ENCODE measurements at regions not wholly inside any gene's neighbourhood (a gene's known extent, or its start where the extent isn't known, plus 50 kb on each side); places are given as distances from the start of the nearest gene placed in this dataset.

DNA sequence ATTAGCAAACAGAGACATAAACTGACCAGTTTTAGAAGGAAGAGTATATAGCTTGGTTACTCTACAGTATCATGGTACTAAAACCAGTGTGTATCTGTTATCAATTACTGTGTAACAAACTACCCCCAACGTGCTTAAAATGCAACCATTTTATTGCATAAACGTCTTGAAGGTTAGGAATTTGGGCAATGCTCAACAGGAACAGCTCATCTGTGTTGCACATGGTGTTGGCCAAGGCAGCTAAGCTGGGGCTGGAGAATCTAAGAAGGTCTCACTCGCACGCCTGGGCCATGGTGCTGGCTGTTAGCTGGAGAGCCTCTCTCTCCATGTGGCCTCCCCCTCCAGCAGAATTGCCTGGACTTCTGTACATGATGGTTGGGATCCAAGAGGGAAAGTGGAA lies 81.2 kb upstream of the THBS1 start:
- no peak for ATAC-seq
- Mint-ChIP-seq H3K4me1 (peaks cover 14% of the 10 kb centered on the region), H3K36me3 (no peaks in the 10 kb centered on the region), H3K27ac (no peak overlapping the region), H3K9me3 (no peaks in the 10 kb centered on the region), H3K4me3 (no peak overlapping the region)
- DNase-seq (ENCODE audit: low spot score in 2 of 2) = no peak

DNA sequence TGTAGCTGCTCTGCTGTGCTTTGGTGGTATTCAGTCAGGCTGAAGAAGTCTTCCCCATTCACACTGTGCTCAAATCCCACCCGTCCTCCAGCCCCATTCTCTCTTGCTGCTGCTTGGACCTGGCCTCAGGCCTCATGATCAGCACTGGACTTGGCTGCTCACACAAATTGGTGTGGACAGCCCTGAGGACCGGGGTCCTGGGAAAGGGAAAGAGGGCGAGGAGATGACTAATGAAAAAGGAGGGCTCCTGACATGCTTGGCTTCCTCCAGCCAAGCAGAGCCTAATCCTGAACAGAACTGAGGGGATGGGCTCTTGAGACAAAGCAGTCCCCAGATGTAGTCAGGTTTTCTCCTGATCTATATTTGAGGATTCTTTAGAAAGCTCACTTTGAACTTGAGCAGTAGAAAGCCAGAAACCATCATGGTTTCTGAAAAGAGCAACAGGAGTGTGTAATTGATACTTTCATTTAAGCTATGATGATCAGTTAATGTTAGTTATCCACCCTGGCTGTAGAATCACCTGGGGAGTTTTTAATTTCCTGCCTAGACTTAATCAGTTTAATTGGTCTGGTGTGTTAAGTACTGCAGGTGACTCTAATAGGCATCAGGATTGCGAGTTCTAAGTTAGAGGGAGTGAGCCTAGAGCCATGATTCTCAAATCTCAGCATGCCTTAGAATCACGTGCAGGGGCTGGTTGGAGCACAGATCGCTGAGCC lies 79.4 kb upstream of the THBS1 start:
- no peak for ATAC-seq

DNA sequence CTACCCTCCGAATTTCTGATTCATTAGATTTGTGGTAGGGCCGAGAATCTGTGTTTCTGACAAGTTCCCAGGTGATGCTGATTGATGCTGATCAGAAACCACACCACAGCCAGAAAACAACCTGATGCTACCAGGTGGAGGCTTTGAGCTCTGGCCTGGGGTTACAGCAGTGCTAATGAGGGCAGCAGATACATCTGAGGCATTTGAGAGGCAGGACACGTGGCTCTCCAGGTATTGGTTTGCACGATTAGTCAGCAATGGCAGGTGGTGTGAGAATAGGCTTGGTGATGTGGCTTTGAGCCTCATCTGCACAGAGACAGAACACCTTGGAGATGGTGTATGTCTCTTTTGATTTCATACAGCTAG lies 78.8 kb upstream of the THBS1 start:
- Mint-ChIP-seq H3K36me3 (no peaks in the 10 kb centered on the region), H3K9me3 (no peaks in the 10 kb centered on the region), H3K4me3 (no peak overlapping the region), H3K4me1 (peaks cover 12% of the 10 kb centered on the region), H3K27ac (no peak overlapping the region)
- DNase-seq (ENCODE audit: low spot score in 2 of 2) (no peak), ATAC-seq (no peak)

More for the DNA sequence above, 79.4 kb upstream of the THBS1 start:
- Mint-ChIP-seq H3K9me3 (no peaks in the 10 kb centered on the region), H3K36me3 (no peaks in the 10 kb centered on the region), H3K27ac (no peak overlapping the region), H3K4me1 (peaks cover 13% of the 10 kb centered on the region), H3K4me3 (no peak overlapping the region)
- no peak for DNase-seq (ENCODE audit: low spot score in 2 of 2)

DNA sequence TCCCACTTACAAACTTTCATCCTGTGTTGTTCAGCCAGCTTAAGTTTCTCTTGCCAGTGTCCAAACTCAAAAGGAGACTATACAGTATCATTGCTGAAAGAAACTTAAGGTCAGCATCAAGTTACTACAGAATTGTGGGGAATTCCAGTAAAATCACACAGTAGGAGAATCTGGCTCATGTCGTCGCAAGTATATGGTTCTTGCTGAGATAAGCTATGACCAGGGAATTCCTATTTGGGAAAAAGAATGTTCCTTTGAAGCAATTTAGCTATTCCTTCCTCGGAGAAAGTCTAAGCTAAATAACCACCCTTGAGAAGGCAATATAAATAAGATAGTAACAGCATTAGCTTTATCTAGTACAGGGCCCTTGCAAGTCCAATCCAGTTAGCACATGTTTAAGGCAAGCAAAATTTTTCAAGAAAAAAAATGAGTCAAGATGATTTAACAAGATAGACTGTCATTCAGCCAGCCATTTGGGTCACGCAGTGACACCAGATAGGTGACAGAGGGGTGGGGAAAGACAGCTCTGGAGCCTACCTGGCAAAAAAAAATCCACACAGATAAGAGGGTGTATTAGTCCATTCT lies 78.2 kb upstream of the THBS1 start:
- no peak for DNase-seq (ENCODE audit: low spot score in 2 of 2)
- no peak overlapping the region for H3K27ac Mint-ChIP-seq
- no peak overlapping the region for H3K4me3 Mint-ChIP-seq
- H3K36me3 Mint-ChIP-seq = no peaks in the 10 kb centered on the region
- H3K4me1 Mint-ChIP-seq = peaks cover 5% of the 10 kb centered on the region
- H3K9me3 Mint-ChIP-seq = no peaks in the 10 kb centered on the region
- ATAC-seq = no peak

DNA sequence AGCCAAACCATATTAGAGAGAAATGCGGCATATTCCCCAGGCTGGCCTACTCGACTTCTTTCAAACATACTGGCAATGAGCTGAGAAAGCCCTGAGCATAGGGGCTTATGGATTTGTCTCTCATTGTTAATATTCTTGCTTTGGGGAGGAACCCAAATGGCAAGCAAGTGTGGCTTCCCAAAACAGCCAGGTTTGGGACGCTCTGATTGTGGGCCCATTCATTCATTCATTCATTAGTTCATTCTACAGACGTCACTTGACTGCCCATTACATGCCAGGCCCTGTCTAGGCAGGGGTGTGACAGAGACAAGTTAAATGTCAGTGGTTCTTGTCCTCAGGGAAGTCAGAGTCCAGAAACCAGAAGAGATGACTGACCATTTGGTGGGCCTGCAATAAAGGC lies 77.4 kb upstream of the THBS1 start:
- Mint-ChIP-seq H3K4me3 (no peak overlapping the region), H3K27ac (no peak overlapping the region), H3K9me3 (no peaks in the 10 kb centered on the region), H3K4me1 (no peaks in the 10 kb centered on the region), H3K36me3 (no peaks in the 10 kb centered on the region)
- DNase-seq (ENCODE audit: low spot score in 2 of 2) (no peak), ATAC-seq (no peak)

DNA sequence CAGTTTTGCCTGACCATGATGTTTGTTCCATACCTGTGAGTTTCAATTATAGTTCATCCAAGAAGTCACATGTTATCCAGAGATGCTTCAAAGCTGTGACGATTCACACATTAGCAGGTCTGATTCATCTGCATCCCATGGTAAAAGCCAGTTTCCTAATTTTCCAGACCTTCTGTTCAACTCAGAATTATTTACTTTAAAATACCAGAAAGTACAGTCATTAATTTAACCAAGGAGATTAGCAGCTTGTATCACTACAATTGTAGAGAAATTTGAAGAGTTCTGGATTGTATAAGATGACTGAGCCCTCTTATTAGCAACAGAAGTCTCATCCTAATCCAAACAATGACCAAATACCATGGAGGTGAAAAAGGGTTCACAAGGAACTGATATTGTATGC lies 76.1 kb upstream of the THBS1 start:
- Mint-ChIP-seq H3K27ac (no peak overlapping the region), H3K9me3 (no peaks in the 10 kb centered on the region), H3K4me3 (no peak overlapping the region), H3K36me3 (no peaks in the 10 kb centered on the region), H3K4me1 (no peaks in the 10 kb centered on the region)
- no peak for DNase-seq (ENCODE audit: low spot score in 2 of 2)
- ATAC-seq = no peak

DNA sequence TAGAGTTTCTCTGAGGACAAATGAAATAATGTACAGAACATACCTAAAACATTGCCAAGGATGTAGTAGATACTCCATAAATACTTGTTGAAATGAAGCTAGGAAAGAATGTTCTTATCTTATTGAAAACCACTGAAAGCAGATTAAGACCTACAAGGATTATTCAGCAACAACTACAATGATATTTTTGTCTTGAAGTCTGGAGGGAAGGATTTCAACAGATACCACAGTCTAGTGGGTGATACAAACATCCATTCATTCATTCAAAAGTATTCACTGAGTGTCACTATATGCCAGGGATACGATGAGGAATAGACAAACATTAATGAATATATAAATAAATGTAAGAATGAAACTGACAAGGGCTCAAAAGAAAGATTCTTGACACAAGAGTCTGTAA lies 74.7 kb upstream of the THBS1 start:
- no peaks in the 10 kb centered on the region for H3K36me3 Mint-ChIP-seq
- no peak overlapping the region for H3K27ac Mint-ChIP-seq
- no peaks in the 10 kb centered on the region for H3K9me3 Mint-ChIP-seq
- H3K4me3 Mint-ChIP-seq = no peak overlapping the region
- ATAC-seq (no peak), DNase-seq (ENCODE audit: low spot score in 2 of 2) (no peak)
- H3K4me1 Mint-ChIP-seq = no peaks in the 10 kb centered on the region

DNA sequence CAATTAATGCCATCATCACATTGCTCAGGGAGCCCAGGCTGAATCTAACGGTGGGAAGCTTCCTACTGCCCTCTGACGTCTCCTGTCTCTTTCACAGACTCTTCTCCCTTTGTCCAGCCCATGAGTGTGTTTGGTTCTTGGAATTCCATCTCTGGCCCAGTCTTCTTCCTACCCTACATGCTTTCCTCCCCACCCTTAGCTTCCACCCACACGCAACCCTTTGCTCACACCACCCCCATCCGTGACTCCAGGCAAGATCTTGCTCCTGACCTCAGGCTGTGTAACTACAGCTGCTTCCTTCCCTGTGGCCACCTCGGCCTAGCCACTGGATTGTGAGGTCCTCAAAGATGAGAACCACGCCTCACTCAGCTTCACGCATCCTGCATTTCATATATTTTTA lies 72.3 kb upstream of the THBS1 start:
- no peak for DNase-seq (ENCODE audit: low spot score in 2 of 2)
- H3K9me3 Mint-ChIP-seq = no peaks in the 10 kb centered on the region

DNA sequence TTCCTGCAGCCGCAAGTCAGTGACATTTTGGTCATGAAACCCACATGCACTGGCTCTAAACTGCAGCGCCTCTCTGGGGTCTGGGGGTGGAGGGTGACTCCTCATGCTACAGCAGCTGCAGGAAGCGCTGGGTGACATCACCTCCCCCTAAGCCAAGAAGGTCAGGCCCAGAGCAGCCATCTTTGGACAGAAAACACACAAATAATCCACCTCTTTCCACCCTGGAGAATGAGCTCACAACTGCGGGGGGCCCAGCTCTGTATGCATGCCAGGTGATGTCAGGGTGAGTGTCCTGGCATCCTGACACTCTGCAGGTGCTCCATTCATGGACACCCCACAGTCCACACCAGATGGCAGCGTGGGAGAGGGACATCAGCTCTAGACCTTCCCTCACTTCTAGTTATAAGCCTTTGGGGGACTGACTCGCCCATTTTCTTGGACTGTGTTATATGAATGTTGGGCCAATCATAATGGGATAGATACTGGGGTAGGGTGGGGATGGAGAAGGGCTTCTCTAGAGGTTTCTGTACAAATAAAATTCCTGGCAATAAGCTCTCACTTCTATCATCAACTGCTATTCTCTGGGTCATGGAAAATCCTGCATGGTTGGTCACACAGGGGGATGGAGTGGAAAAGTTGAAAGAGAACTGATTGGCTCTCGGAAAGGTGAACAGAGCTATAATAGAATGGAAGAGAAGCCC lies 70.7 kb upstream of the THBS1 start:
- H3K9me3 Mint-ChIP-seq = peaks cover 3% of the 10 kb centered on the region
- DNase-seq (ENCODE audit: low spot score in 2 of 2) (no peak), ATAC-seq (no peak)
- H3K4me1 Mint-ChIP-seq = no peaks in the 10 kb centered on the region
- H3K27ac Mint-ChIP-seq = no peak overlapping the region
- H3K4me3 Mint-ChIP-seq = no peak overlapping the region
- no peaks in the 10 kb centered on the region for H3K36me3 Mint-ChIP-seq

More for the DNA sequence above, 72.3 kb upstream of the THBS1 start:
- no peak for ATAC-seq
- H3K4me1 Mint-ChIP-seq = no peaks in the 10 kb centered on the region
- H3K4me3 Mint-ChIP-seq = no peak overlapping the region
- no peaks in the 10 kb centered on the region for H3K36me3 Mint-ChIP-seq
- no peak overlapping the region for H3K27ac Mint-ChIP-seq

DNA sequence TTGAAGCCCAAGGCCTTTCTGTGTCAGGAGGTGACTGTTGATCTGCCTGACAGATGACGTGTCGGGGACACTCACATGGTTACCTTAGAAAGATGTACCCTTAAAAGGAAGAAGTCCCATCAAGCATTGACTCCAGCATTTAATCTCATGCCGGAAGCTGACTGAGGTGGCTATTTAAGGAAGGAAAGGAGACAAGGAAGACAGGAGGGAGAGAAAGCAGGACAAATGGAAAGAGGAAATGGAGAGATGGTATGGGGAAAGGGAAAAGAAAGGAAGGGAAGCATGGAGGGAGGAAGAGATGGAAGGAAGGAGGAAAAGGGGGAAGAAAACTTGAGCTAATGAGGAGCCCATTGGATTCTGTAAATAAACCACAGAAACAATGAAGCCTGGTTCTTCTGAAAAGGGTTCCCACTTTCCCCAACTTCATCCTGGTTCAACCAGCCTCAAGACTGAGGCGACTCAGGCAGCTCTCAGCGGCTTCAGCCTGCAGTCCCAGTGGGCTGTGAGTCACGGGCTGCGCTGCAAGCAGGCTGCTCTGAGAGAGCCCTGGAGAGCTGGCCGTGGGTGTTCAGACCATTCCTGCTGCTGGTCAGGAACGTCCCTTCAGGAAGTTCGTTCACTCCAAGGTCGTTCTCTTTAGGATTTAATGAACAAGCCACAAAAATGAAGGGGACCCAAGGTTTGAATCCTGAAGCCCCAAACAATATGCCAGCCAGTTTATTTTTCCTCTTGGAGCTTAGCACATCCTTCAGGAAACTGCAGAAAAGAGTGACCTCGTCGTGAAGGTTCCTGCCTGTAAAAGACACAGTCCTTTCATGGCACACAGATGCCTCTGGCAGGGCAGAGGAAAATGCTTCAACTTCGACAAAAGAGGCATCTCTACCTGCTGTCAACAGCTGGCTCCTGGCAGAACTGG lies 69.6 kb upstream of the THBS1 start:
- no peak for DNase-seq (ENCODE audit: low spot score in 2 of 2)
- H3K4me1 Mint-ChIP-seq = no peaks in the 10 kb centered on the region
- H3K27ac Mint-ChIP-seq = no peak overlapping the region
- H3K4me3 Mint-ChIP-seq = no peak overlapping the region
- H3K9me3 Mint-ChIP-seq = peaks cover 3% of the 10 kb centered on the region
- H3K36me3 Mint-ChIP-seq = no peaks in the 10 kb centered on the region
- ATAC-seq = no peak

DNA sequence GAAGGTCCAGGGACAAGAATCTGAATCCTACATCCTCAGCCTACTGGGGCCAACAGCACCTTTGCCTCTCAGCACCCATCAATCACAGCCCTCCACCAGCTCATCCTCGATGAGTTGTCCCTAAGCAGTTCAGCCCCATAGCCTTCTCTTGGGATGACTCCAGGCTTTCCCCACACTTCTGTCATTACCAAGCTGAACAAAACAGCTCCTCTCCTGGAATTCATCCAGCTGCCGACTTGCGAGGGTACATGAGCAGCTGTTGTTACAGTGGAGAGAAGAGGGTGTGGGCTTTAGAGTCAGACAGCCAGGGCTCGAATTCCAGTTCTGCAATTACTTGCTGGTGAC lies 69.0 kb upstream of the THBS1 start:
- Mint-ChIP-seq H3K9me3 (peaks cover 3% of the 10 kb centered on the region), H3K4me3 (no peak overlapping the region), H3K4me1 (no peaks in the 10 kb centered on the region), H3K27ac (no peak overlapping the region), H3K36me3 (no peaks in the 10 kb centered on the region)
- ATAC-seq (no peak), DNase-seq (ENCODE audit: low spot score in 2 of 2) (no peak)

DNA sequence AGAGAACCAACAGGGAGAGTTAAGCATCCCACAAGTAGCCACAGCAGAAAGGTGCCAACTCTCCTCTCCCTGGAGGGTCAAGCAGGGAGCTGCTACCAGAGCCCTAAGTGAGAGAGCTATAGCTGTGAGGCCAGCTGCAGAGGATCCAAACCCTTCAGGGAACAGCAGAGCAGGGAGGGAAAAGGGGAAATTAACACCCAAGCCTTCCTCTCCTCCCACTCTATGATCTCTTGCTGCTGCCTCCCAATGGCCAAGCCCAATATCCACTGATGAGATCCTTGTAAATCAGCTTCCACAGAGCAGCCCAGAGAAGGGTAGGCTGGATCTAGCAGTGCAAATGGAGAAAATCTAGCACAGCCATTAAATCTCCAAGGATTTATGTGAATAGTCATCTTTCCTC lies 68.2 kb upstream of the THBS1 start:
- Mint-ChIP-seq H3K36me3 (no peaks in the 10 kb centered on the region), H3K9me3 (peaks cover 3% of the 10 kb centered on the region), H3K27ac (no peak overlapping the region), H3K4me1 (no peaks in the 10 kb centered on the region), H3K4me3 (no peak overlapping the region)
- no peak for ATAC-seq
- no peak for DNase-seq (ENCODE audit: low spot score in 2 of 2)

DNA sequence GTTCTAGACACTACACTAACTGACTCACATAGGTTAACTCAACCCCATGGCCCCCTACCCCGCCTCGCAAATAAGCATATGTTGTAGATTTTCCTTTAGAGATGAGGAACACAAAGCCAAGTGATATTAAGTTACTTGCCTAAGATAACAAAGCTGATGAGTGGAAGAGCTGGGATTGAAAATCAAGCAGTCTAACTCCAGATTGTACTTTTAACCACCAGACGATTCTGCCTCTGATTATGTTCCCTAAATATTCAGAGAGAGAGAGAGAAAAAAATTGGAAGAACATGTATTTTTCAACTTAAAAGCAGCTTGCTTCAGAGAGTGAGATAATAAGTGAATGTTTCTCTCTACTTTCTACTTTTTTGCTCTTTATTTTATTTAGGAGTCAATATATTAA lies 66.9 kb upstream of the THBS1 start:
- Mint-ChIP-seq H3K4me1 (no peaks in the 10 kb centered on the region), H3K27ac (no peak overlapping the region), H3K9me3 (peaks cover 3% of the 10 kb centered on the region), H3K36me3 (no peaks in the 10 kb centered on the region), H3K4me3 (no peak overlapping the region)
- DNase-seq (ENCODE audit: low spot score in 2 of 2) = no peak
- no peak for ATAC-seq

DNA sequence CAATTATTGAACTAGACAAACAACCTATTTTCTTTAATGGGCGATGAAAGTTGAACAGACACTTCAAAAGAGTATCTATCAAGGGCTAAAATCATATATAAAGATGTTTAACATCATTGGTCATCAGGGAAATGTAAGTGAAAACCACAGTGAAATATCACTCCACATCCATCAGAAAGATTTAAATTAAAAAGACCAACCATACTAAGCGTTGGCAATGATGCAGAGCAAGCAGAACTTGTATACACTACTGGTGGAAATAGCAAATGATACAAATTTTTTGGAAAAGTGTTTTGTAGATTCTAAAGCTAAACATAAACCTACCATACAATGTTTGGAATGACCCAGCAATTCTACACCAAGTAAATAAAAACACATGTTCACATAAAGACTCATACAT lies 65.9 kb upstream of the THBS1 start:
- Mint-ChIP-seq H3K9me3 (peaks cover 3% of the 10 kb centered on the region), H3K36me3 (no peaks in the 10 kb centered on the region), H3K27ac (no peak overlapping the region)

DNA sequence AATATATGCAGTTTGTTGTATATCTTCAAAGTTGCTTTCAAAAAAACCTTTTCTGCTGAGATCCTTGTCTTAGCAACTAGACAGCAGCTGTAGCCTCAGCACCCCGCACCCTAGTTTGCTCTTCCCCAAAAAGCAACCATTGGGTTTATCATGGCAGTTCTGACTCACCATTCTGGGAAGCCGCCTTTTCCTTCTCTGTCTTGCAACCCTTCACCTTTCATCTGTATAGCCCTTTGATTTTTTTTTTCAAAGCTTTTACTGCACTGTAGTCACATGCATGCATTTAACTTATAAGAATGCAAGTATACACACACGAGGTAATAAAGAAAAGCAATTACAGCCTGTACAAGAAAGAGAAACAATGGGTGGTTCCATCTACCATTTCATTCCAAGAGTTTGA lies 65.1 kb upstream of the THBS1 start:
- DNase-seq (ENCODE audit: low spot score in 2 of 2) = no peak
- no peak overlapping the region for H3K4me3 Mint-ChIP-seq
- peaks cover 3% of the 10 kb centered on the region for H3K9me3 Mint-ChIP-seq
- no peak overlapping the region for H3K27ac Mint-ChIP-seq
- H3K36me3 Mint-ChIP-seq = no peaks in the 10 kb centered on the region
- ATAC-seq = no peak
- no peaks in the 10 kb centered on the region for H3K4me1 Mint-ChIP-seq

More for the DNA sequence above, 65.9 kb upstream of the THBS1 start:
- Mint-ChIP-seq H3K4me3 (no peak overlapping the region), H3K4me1 (no peaks in the 10 kb centered on the region)
- ATAC-seq = no peak
- DNase-seq (ENCODE audit: low spot score in 2 of 2) = no peak

Measured in stimulated activated effector memory CD8-positive, alpha-beta T cell treated with anti-CD3 and anti-CD28 coated beads, Interleukin-12 subunit alpha, Interleukin-12 subunit beta, amount 100 ng/mL, for 72 hours (primary cell).